ENCODE measurements at regions not wholly inside any gene's neighbourhood (a gene's known extent, or its start where the extent isn't known, plus 50 kb on each side); places are given as distances from the start of the nearest gene placed in this dataset.

GRCh38 chr4:139609647-139610046 is 53.6 kb upstream of the SETD7 start:
- DNase-seq, result peak; percentile 83
- H4K20me1 ChIP-seq (ENCODE audit: insufficient read depth, low read length), result no peaks in the 10 kb centered on the region
- H2AK5ac ChIP-seq (ENCODE audit: low read depth, low read length), result no peak overlapping the region
- H3K36me3 ChIP-seq (ENCODE audit: control insufficient read depth, insufficient read depth, low read length), result no peaks in the 10 kb centered on the region
- no peaks in the 10 kb centered on the region for H3K9me1 ChIP-seq (ENCODE audit: insufficient read depth, low read length)
- no peak overlapping the region for H3K14ac ChIP-seq (replicated peaks; ENCODE audit: low read depth, low read length)
- ChIA-PET POLR2A (ENCODE audit: unreplicated experiment) (no interaction called here), CTCF (interaction anchor here (0.7 to 1.4 kb wide), 3 partner anchors 10 to 20 kb away, joined by 3 to 4 read pairs (median 4); no protein-coding TSS in a partner anchor)
- in situ Hi-C loops (cut with MboI; ENCODE audit: low sequenced_read_pairs) (no loop called here), dilution Hi-C loops (cut with HindIII; ENCODE audit: low sequenced_read_pairs, unreplicated experiment) (no loop called here), intact Hi-C loops (cut with micrococcal nuclease) (no loop called here)
- no peak overlapping the region for H3K18ac ChIP-seq (ENCODE audit: low read depth, low read length)
- BruUV-seq (replicated peaks), result no TSS peak
- H3K27me3 ChIP-seq (ENCODE audit: control insufficient read depth, insufficient read depth, low read length), result peaks cover 14% of the 10 kb centered on the region
- H2AK9ac ChIP-seq (replicated peaks; ENCODE audit: low read depth, low read length, poor library complexity), result no peak overlapping the region
- no peak overlapping the region for H2BK5ac ChIP-seq (ENCODE audit: low read depth, low read length, poor library complexity, severe bottlenecking)
- no peak overlapping the region for H4K91ac ChIP-seq (ENCODE audit: insufficient read depth, low read depth, low read length)
- no peak overlapping the region for H3K9ac ChIP-seq (ENCODE audit: low read depth, low read length)
- no peak overlapping the region for H2AFZ ChIP-seq (replicated peaks; ENCODE audit: low read length, poor library complexity)
- H3K27ac ChIP-seq (ENCODE audit: insufficient read depth, low read length), result no peak overlapping the region
- no peaks in the 10 kb centered on the region for H3K9me3 ChIP-seq (ENCODE audit: control insufficient read depth, insufficient read depth, low read length)
- no peak for TF ChIP-seq RCOR1 (IDR thresholded peaks at IDR 0.05; ENCODE audit: insufficient replicate concordance, low read length)
- TF ChIP-seq, protein P1, sequence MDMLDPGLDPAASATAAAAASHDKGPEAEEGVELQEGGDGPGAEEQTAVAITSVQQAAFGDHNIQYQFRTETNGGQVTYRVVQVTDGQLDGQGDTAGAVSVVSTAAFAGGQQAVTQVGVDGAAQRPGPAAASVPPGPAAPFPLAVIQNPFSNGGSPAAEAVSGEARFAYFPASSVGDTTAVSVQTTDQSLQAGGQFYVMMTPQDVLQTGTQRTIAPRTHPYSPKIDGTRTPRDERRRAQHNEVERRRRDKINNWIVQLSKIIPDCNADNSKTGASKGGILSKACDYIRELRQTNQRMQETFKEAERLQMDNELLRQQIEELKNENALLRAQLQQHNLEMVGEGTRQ (IDR thresholded peaks at IDR 0.05; ENCODE audit: low read depth, low read length), result no peak
- TF ChIP-seq, protein P2, sequence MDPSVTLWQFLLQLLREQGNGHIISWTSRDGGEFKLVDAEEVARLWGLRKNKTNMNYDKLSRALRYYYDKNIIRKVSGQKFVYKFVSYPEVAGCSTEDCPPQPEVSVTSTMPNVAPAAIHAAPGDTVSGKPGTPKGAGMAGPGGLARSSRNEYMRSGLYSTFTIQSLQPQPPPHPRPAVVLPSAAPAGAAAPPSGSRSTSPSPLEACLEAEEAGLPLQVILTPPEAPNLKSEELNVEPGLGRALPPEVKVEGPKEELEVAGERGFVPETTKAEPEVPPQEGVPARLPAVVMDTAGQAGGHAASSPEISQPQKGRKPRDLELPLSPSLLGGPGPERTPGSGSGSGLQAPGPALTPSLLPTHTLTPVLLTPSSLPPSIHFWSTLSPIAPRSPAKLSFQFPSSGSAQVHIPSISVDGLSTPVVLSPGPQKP (IDR thresholded peaks at IDR 0.05; ENCODE audit: borderline replicate concordance, low read depth, low read length), result no peak
- no peak for TF ChIP-seq CHD1 (IDR thresholded peaks at IDR 0.05; ENCODE audit: low read depth, low read length)
- peak; percentile 52 for TF ChIP-seq MAFK (IDR thresholded peaks at IDR 0.05; ENCODE audit: low read depth, low read length)
- TF ChIP-seq SMC3 (IDR thresholded peaks at IDR 0.05; ENCODE audit: low read depth, low read length), result no peak
- TF ChIP-seq FOS (IDR thresholded peaks at IDR 0.05; ENCODE audit: low read depth, low read length), result peak; percentile 52; the same call in 1 of the 2 replicates
- TF ChIP-seq, protein P3, sequence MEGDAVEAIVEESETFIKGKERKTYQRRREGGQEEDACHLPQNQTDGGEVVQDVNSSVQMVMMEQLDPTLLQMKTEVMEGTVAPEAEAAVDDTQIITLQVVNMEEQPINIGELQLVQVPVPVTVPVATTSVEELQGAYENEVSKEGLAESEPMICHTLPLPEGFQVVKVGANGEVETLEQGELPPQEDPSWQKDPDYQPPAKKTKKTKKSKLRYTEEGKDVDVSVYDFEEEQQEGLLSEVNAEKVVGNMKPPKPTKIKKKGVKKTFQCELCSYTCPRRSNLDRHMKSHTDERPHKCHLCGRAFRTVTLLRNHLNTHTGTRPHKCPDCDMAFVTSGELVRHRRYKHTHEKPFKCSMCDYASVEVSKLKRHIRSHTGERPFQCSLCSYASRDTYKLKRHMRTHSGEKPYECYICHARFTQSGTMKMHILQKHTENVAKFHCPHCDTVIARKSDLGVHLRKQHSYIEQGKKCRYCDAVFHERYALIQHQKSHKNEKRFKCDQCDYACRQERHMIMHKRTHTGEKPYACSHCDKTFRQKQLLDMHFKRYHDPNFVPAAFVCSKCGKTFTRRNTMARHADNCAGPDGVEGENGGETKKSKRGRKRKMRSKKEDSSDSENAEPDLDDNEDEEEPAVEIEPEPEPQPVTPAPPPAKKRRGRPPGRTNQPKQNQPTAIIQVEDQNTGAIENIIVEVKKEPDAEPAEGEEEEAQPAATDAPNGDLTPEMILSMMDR (conservative IDR thresholded peaks at IDR 0.05; ENCODE audit: low read depth, low read length), result no peak
- no peak overlapping the region for H2BK15ac ChIP-seq (ENCODE audit: low read depth, low read length)
- no peak overlapping the region for H3K56ac ChIP-seq (ENCODE audit: extremely low read depth, insufficient read depth, low read length)
- no peak overlapping the region for H2BK20ac ChIP-seq (ENCODE audit: low read depth, low read length)
- no peak overlapping the region for H3K4me2 ChIP-seq (ENCODE audit: low read depth, low read length)
- H2BK120ac ChIP-seq (ENCODE audit: low read depth, low read length), result no peak overlapping the region
- no peaks in the 10 kb centered on the region for H3K79me1 ChIP-seq (ENCODE audit: low read depth in 1 of 2, low read length in 2 of 2)
- no peak overlapping the region for H3K4ac ChIP-seq (ENCODE audit: low read depth, low read length)
- peaks cover 2% of the 10 kb centered on the region; the same call in 1 of the 2 replicates for H3K4me1 ChIP-seq (ENCODE audit: control insufficient read depth, insufficient read depth, low read length)
- ATAC-seq (ENCODE audit: low read depth), result peak; percentile 87
- no peak overlapping the region for H4K8ac ChIP-seq (ENCODE audit: low read depth in 2 of 2, low read length in 2 of 2)
- no peak overlapping the region for H4K5ac ChIP-seq (ENCODE audit: low read depth, low read length)
- no peak overlapping the region for H3K4me3 ChIP-seq (ENCODE audit: insufficient read depth, low read depth, low read length)
- no peak overlapping the region for H3K23ac ChIP-seq (ENCODE audit: low read depth, low read length)
